ENCODE measurements at regions not wholly inside any gene's neighbourhood (a gene's known extent, or its start where the extent isn't known, plus 50 kb on each side); places are given as distances from the start of the nearest gene placed in this dataset.

GRCh38 chr4:98803251-98803650 lies 125.7 kb downstream of the EIF4E start:
- BruUV-seq (replicated peaks) = no TSS peak
- Histone ChIP-seq H3K4me1 (replicated peaks; ENCODE audit: insufficient read depth) (no peaks in the 10 kb centered on the region), H3K27me3 (ENCODE audit: insufficient read depth, low read depth) (no peaks in the 10 kb centered on the region), H2AFZ (no peak overlapping the region), H3K36me3 (ENCODE audit: low read depth) (no peaks in the 10 kb centered on the region), H3K4me2 (no peak overlapping the region), H3K9me3 (ENCODE audit: insufficient read depth, low read depth) (no peaks in the 10 kb centered on the region), H3F3A (ENCODE audit: insufficient read depth, low read depth) (no peaks in the 10 kb centered on the region), H4K20me1 (ENCODE audit: insufficient read depth) (no peaks in the 10 kb centered on the region), H3K4me3 (no peak overlapping the region), H3K27ac (no peak overlapping the region), H3K79me2 (ENCODE audit: low read depth) (no peaks in the 10 kb centered on the region), H3K9me2 (ENCODE audit: insufficient read depth) (no peaks in the 10 kb centered on the region)
- intact Hi-C loops (cut with micrococcal nuclease; ENCODE audit: unreplicated experiment) = no loop called here
- no peak for TF ChIP-seq CTCF (conservative IDR thresholded peaks at IDR 0.05)
- no peak for TF ChIP-seq EZH2 (IDR thresholded peaks at IDR 0.05; ENCODE audit: low read depth)
- DNase-seq = no peak
- ChIA-PET CTCF (no interaction called here), POLR2A (ENCODE audit: unreplicated experiment) (no interaction called here)

- intact Hi-C loops (cut with micrococcal nuclease; ENCODE audit: unreplicated experiment) = no loop called here
- Histone ChIP-seq H3K9me2 (ENCODE audit: insufficient read depth) (no peaks in the 10 kb centered on the region), H3K36me3 (ENCODE audit: low read depth) (no peaks in the 10 kb centered on the region), H3K27me3 (ENCODE audit: insufficient read depth, low read depth) (no peaks in the 10 kb centered on the region), H3K4me1 (replicated peaks; ENCODE audit: insufficient read depth) (no peaks in the 10 kb centered on the region), H3K79me2 (ENCODE audit: low read depth) (no peaks in the 10 kb centered on the region), H3F3A (ENCODE audit: insufficient read depth, low read depth) (no peaks in the 10 kb centered on the region), H2AFZ (no peak overlapping the region), H3K27ac (no peak overlapping the region), H3K9me3 (ENCODE audit: insufficient read depth, low read depth) (no peaks in the 10 kb centered on the region), H3K4me2 (no peak overlapping the region), H4K20me1 (ENCODE audit: insufficient read depth) (no peaks in the 10 kb centered on the region), H3K4me3 (no peak overlapping the region)
- BruUV-seq (replicated peaks) = no TSS peak
- no peak for DNase-seq
- ChIA-PET POLR2A (ENCODE audit: unreplicated experiment) (no interaction called here), CTCF (no interaction called here)
- no peak for TF ChIP-seq CTCF (conservative IDR thresholded peaks at IDR 0.05)
- no peak for TF ChIP-seq EZH2 (IDR thresholded peaks at IDR 0.05; ENCODE audit: low read depth)
Observed at GRCh38 chr4:98802770-98803198, 126.1 kb downstream of the EIF4E start.

- H3K27ac ChIP-seq = no peak overlapping the region
- ChIA-PET CTCF (no interaction called here), POLR2A (ENCODE audit: unreplicated experiment) (no interaction called here)
- H3K4me2 ChIP-seq = no peak overlapping the region
- no peaks in the 10 kb centered on the region for H3K79me2 ChIP-seq (ENCODE audit: low read depth)
- TF ChIP-seq EZH2 (IDR thresholded peaks at IDR 0.05; ENCODE audit: low read depth) = no peak
- TF ChIP-seq CTCF (conservative IDR thresholded peaks at IDR 0.05) = no peak
- DNase-seq = no peak
- H3K9me2 ChIP-seq (ENCODE audit: insufficient read depth) = no peaks in the 10 kb centered on the region
- H4K20me1 ChIP-seq (ENCODE audit: insufficient read depth) = no peaks in the 10 kb centered on the region
- BruUV-seq (replicated peaks) = no TSS peak
- H3K36me3 ChIP-seq (ENCODE audit: low read depth) = no peaks in the 10 kb centered on the region
- no peaks in the 10 kb centered on the region for H3K4me1 ChIP-seq (replicated peaks; ENCODE audit: insufficient read depth)
- no peaks in the 10 kb centered on the region for H3K9me3 ChIP-seq (ENCODE audit: insufficient read depth, low read depth)
- H3F3A ChIP-seq (ENCODE audit: insufficient read depth, low read depth) = no peaks in the 10 kb centered on the region
- intact Hi-C loops (cut with micrococcal nuclease; ENCODE audit: unreplicated experiment) = no loop called here
- H2AFZ ChIP-seq = no peak overlapping the region
- no peak overlapping the region for H3K4me3 ChIP-seq
- no peaks in the 10 kb centered on the region for H3K27me3 ChIP-seq (ENCODE audit: insufficient read depth, low read depth)
Observed at GRCh38 chr4:98801259-98801725, 127.6 kb downstream of the EIF4E start.

Data from PC-9 (cell line).